GM18517 (cell line): ENCODE measurements at regions not wholly inside any gene's neighbourhood (a gene's known extent, or its start where the extent isn't known, plus 50 kb on each side); places are given as distances from the start of the nearest gene placed in this dataset.
"Not testable (repeated sequence)": the region's sequence is repeated elsewhere in the genome, so short reads cannot be mapped to it uniquely, and the experiment has no call there.

ENCODE experiments used
- ATAC-seq: cut with Tn5 transposase; IDR thresholded peaks from one replicate; pipeline ENCODE4 v1.9.1; 2021; ENCODE audit warnings: mild to moderate bottlenecking, moderate library complexity; ENCODE audit not compliant: unreplicated experiment

DNA sequence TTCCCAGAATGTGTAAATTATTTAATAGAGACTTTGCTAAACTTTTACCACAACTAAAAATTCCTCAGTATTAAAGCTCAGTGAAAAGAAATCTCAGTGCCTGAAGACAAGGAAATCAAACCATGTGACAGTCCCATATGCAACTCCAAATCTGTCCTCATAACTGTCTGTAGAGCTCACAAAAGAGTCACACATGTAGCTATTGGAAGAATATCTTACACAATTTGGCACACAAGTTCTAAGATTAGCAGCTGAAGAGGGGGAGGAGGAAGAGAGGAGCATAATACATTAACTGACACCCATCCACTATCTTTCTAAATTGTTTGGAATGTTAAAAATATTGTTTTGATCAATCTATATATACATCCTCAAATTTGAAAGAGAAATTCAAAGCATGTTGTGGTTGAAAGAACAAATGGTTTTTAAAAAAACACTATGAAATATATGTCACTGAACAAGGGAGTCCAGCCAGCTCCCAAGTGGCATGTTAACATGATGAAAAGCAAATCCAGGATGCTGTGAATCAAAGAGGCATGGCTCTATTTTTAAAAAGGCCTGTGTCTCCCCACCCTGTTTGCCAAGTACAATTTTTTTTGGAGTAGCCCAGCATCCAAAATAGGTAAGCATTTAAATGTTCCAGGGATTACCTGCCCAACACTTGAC lies 126.3 kb upstream of the NANOGP8 start:
- ATAC-seq = no peak

DNA sequence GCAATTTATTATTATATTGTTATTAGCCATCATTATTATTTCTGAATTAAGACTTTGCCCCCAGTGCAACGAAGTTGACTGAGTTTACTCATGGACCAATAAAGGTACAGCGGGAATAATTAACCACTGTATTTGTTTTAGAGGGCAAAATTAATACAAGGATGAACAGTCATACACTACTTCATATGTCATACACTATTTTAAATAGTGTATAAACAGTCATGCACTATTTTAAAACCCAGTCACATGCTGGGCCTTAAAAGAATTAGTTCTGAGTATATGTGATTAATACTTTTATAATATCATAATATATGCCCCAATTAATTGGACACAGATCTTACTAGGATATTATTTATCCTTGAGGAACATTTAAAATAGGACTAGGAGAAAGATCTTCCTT lies 125.3 kb upstream of the NANOGP8 start:
- no peak for ATAC-seq

DNA sequence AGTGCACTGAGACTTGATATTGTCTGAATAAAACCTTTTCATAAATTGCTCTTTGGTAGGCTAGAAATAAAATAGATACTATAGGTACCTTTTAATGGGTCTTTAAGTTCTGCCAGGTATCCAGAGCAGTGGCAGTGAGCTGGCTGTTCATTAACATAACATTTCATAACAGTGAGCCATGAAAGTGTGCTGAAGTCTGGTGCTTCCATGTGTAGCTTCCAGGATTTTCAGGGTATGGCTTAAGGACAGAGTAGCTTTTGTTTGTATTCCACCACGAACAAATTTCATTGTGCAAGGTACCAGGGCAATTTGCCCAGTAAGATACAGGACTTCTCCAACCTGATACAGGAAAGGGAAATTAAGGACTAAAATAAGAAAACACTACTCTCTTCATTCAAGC lies 124.7 kb upstream of the NANOGP8 start:
- ATAC-seq = no peak

DNA sequence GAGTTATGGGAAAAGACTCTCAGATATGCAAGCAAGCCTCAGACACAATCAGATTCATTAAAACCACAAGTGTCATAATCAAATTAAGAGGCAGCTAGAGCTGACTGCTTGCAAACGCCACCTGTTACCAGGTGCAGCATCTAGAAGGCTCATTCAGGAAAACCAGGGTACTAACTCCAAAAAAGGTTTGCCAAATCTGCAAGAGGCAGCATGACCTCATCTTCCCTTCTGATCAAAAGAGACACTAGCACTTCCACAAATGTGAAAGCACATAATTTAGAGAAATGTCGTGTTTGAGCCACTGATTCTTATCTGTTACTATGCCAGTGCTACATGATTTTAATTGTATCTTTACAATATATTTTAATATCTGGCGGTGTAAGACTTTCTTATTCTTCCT lies 123.3 kb upstream of the NANOGP8 start:
- no peak for ATAC-seq

DNA sequence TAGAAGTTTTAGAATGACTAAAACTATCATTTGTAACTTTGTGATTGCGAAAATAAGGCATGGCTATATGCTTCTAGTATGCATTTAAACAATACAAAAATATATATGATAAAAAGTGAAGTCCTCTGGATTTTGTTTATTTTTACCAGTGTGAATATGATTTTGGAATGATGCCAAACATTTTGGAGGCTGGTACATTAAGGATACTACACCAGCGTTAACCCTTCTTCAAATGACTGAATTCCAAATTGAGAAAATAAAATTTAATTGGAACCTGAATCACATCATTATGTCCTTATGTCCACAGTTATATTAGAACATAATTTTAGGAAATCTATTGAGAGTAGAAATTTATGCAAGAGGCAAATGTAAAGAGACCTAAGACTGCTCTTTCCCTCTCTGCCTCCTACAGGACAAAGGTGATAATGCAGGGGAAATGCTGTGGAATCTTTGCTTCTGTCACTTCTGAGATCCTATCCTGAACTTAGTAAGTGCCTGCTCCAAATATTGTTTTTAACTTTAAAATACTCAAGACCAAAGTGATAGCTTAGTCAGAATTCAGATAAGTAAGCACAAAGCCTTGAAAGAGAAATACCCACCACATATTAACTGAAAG lies 121.1 kb upstream of the NANOGP8 start:
- ATAC-seq = no peak

DNA sequence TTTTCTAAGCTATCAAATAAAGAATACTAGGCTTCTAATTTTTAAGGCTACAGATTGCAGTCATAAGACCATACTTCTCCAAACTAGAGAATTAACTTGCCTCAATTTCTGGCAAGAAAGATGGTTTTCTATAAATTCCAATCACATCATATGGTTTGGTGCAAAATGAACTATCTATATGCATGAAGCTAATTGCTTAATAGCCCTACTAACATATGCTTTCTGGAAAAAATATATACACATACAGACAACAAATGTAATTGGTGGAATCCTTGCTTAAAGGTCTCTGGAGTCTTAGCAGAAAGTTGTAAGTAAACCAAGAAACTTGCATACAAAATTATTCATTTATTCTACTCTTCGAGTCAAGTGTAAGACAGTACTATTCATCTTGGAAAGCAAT lies 113.1 kb upstream of the NANOGP8 start:
- no peak for ATAC-seq

DNA sequence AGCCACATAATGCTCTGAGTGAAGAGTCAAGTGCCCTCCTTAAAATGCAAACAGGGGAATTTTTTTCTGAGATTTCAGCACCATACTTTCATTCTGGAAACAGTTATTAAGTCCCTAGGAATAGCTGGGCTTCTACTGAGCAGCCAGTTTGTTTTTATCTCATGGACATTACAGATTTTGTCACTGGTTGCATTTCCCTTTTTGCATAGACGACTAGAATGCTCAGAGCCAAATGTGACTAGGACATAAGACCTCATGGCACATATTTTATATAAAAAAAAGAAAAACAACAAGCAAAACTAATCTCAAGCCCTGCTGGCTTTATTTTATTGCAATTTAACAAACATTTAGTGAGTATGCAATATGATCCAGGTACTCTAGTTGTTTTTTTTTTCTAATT lies 112.7 kb upstream of the NANOGP8 start:
- ATAC-seq = no peak

DNA sequence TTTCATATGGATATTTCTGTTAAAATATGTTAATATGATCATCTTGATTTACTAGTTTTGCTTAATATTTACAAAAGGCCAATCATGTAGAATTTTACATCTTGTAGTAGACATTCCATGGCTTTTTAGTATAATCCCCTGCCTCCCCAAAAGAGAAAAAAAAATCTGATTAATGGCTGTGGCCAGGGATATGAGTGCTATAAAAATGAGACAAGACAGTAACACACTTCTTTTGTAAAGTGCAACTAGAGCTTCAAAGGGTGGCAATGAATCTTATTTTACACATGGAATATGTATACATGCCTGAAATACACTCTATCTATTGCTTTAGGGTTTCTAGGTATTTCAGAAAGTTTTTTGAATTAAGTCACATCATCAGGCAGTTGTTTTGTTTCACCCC lies 112.2 kb upstream of the NANOGP8 start:
- ATAC-seq = no peak

DNA sequence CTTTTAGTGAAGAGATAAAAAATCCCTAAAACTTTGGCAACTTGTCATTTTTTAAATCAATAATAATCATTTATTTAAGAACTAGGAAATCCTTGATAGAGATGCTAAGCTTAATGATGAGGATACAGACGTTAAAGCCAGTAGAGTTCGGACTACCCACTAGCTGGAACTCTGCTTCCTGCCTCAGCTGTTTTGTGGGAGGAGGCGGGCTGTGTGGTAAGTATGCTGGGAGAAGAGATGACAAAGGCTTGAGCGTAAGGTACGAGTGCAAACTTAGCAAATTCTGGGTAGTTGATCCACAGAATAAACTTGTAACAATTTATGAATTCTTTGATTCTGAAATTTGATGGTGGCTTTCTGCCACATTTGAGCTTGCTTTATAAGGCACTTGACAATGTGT lies 111.2 kb upstream of the NANOGP8 start:
- no peak for ATAC-seq

DNA sequence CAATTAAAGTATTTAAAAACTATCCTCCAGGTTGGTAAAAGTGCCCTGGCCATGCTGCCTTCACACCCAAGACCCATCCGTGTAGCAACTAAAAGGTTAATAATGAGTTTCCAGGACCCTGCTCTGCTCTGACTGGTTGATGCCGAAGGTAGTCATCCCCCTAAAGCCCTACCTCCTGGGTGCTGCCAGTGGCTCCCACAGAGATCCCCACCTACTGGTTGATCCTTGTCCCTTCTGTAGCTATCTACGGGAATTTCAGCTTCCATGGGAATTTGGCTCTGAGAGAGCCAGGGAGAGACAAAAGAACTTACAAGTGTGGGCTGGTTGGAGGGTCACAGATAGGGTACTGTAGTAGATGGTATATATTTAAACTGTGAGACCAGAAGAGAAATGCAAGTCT lies 110.6 kb upstream of the NANOGP8 start:
- ATAC-seq = no peak

DNA sequence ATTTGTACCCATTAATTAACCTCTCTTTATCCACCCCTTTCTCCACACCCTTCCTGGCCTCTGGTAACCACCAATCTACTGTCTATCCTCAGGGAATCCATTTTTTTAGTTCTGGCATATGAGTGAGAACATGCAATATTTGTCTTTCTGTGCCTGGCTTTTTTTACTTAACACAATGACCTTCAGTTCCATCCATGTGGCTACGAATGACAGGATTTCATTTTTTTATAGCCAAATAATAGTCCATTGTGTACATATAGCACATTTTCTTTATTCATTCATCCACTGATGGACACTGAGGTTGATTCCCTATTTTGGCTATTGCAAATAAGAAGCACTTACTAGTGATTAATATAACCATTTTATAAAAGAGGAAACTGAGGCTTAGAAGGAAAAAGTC lies 109.9 kb upstream of the NANOGP8 start:
- ATAC-seq = no peak

DNA sequence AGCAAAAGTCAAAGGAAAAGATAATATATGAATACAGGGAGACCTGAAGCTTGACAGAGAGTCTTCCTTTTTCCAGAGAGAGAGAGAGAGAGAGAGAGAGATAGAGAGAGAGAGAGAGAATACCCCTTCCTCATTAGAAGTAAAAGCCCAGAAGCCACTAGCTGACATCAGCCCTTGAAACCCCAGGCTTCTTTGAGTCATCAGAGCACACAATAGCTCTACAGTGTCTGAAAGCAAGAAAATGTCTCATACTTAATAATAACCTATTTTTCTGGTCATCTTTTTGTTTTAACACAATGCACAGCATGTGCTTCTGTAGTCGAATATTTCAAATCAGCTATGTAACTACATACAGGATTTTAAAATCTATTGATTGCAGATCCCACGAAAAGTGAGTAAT lies 109.2 kb upstream of the NANOGP8 start:
- no peak for ATAC-seq

DNA sequence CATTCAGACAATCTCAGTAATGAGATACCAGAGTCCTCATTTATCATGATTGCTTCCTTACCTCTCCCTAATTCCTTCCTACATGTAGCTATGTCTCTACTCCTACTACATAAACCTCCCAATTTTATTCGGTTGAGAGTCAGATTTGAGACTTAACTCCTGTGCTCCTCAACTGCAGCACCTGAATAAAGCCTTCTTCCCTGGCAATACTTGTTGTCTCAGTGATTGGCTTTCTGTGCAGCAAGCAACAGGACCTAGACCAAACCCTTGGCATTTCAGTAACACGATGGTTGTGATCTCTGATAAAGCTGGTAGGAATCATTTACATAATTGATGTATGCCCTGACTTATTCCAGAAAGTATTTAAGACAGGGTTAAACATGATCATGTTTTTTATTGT lies 106.7 kb upstream of the NANOGP8 start:
- ATAC-seq = no peak

DNA sequence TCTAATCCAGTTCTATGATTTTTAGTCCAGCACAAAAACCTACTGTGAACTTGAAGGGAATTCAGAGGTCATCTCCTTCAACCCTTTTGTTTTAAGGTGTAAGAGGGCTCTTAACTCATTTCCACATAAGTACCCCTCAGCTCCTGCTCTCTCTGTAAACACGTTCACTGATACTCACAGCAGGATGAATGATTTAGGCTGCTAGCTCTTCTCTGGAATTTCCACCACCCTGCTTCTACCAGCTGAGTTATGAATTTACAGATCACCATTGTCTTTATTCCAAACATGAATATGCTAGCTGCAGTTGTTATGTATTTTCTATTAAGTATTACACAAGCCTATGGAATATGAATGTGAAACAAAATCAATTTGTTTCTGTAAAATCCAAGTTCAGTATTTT lies 101.3 kb upstream of the NANOGP8 start:
- no peak for ATAC-seq

DNA sequence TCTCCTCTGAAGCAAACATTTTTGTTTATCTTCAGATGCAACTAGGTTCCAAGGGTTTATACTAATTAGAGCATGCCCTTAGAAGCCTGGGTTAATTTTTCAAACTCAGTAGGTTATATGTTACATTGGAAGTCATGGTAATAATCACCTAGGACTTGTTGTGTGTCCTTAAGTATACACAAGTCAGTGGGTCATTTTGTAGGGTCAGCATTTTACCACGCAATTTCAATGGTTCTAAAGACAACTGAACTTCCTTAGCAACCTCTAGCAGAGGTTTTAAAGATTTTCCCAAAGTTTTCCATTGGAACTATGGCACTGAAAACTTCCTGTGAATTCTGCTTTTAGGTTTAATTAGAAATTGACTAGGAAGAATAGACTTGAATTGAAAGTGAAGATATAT lies 99.6 kb upstream of the NANOGP8 start:
- ATAC-seq = no peak

DNA sequence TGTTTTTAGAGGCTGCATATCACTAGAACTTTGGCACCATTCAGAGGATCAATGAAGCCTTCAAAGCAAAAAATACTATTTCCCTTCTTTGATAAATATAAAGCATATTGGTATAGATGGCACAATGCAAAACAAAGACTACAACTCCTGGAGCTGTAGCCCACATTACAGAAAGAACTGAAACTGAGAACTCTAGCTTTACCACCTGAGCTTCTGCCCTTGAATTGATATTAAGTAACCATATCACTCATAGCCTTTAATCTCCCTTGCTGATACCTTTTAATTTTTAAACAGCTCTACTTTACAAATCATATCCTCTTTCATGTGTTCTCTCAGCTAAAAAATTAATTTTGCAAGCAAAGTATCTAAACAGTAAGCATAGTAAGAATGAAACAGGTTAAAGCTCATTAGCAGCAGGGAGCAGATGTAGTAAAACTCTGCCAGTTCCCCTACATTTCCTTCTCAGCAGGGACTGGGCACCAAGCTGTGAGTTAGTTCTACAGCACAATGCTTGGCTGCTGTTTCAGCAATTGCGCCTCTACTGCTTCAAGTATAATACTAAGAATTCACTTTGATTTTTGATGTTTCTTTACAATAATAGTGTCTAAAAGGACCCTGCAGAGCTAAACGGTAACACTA lies 97.9 kb upstream of the NANOGP8 start:
- ATAC-seq = peak; percentile 83

DNA sequence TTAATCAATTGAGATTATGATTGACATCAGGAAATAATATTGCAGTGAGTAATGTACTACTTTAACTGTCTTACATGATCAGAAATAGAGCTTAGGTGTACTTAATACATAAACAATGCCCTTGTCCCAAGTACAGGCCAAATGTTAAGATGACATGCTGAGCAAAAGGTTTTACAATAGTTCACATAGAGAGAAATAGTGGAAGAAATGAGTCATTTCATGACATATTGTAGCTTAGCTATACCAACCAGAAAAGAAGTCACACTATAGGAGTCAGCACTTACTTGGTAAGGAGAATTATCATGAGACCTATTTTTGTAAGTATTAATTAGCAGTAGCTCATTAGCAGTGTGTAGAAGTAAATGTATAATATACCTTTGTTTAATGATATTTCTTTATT lies 96.4 kb upstream of the NANOGP8 start:
- peak; percentile 80 for ATAC-seq

DNA sequence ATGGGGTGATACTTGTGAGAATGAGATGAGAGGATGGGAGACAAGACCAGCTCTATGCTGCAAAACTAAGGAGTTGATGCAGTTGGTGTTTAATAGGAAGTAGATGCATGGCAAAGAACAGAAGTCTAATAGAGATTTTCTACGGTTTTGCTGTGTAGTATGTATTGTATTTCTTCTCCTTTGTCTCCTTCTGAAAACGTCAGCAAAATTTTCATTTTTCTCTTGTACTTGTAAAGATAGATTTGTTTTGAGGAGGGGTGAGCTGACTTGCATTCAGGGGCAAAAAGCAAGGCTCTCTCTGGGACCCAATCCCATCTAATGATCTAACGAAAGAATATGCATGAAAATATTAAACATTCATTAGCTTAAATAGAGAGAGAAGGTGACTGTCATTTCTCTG lies 94.6 kb upstream of the NANOGP8 start:
- no peak for ATAC-seq

DNA sequence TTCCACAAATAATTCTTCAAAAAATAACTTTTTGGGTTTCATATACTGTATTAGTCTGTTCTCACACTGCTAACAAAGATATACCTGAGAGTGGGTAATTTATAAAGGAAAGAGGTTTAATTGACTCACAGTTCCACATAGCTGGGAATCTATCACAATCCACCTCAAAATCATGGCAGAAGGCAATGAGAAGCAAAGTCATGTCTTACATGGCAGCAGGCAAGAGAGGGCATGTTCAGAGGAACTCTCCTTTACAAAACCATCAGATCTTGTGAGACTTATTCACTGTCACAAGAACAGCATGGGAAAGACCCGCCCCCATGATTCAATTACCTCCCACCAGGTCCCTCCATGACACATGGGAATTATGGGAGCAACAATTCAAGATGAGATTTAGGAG lies 93.1 kb upstream of the NANOGP8 start:
- ATAC-seq = not testable (repeated sequence)

DNA sequence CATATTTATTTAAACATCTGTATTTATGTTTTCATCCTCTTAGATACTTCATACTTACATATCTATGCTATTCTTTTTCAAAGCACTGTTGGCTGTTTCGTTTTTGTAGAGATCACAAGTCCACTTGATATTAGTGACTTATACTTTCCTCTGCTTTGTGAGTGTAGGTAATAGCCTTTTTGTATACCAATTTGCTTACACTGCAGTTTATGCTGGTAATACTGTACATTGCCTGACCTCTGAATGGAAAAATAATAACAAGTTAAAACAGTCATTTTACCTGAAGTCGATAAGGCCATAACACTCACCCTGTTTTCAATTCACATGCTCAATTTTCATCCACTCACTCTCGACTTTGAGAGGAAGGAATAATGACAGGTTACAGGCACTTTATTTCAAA lies 89.9 kb upstream of the NANOGP8 start:
- ATAC-seq = no peak

DNA sequence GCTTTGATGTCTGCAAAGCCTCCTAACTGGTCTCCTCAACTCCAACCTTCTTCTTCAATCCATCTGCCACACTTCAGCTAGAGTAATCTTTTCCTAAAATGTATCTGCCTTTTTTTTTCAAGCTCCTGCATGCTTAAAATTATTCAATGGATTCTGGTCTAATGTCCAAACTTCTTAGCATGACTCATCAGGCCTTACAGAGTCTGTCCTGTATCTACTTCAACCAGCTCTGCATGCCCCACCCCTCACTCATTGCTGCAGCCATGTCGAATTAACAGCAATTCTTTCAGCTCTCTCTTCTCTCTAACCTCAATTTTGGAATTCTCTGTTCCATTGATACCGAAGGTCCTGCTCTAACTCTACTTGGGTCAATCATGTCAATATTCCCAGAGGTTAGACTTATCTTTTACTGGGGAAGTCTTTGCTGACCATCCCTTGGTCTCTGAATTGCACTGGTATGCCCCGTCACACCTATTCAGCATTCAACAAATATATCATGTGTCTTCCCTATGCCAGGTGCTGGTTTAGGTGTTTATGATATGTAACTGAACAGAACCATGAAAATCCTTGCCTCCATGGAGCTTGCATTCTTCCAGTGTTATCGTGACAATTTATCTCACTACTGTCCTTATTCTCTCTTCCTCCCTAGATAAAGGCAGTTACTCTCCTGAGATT lies 88.5 kb upstream of the NANOGP8 start:
- ATAC-seq = no peak

DNA sequence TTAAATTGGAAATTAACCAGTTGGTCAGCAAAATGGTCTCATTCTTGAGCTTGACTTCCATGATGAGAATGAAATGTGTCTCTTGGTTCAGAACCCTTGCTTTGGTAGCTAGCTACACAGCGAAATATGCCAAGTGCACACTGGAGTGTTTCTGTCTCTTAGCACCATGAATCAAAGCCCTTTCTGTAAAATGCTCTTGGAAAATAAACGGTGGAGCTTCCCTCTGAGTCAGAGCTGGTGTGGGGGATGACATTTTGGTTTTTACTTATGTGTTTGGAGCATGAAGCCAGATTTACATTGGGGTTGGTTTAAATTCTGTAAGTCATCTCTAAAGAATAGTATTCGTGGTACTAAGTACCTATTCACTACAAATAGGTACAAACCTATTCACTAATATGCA lies 85.1 kb upstream of the NANOGP8 start:
- no peak for ATAC-seq
